GM12874 (cell line): ENCODE measurements at regions not wholly inside any gene's neighbourhood (a gene's known extent, or its start where the extent isn't known, plus 50 kb on each side); places are given as distances from the start of the nearest gene placed in this dataset.

ENCODE experiments used
- TF ChIP-seq, protein P1 (sequence below): IDR thresholded peaks from 2 replicates; pipeline ENCODE4 v1.5.1; 2011; ENCODE audit warnings: low read depth, mild to moderate bottlenecking, control low read depth, low read length, moderate library complexity; ENCODE audit not compliant: insufficient read depth

DNA sequence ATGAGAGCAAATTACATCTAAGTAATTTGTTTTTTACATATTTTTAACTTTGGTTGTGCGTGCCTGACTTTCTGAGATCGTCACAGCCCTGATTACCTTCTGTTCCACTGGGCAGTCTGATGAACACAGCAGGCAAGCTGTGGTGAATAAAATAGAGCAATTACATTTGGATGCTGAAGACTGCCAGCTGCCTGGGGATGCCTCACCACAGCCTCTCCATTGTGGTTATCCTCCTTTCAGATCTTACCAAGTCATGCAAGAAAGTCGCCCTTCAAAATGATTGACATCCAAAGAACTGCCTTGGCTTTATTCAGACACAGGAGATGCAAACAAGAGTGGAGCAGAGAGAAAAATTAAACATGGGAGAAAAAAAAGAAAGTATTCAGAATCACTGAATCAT lies 456.6 kb upstream of the TMPO start:
- TF ChIP-seq, protein P1, sequence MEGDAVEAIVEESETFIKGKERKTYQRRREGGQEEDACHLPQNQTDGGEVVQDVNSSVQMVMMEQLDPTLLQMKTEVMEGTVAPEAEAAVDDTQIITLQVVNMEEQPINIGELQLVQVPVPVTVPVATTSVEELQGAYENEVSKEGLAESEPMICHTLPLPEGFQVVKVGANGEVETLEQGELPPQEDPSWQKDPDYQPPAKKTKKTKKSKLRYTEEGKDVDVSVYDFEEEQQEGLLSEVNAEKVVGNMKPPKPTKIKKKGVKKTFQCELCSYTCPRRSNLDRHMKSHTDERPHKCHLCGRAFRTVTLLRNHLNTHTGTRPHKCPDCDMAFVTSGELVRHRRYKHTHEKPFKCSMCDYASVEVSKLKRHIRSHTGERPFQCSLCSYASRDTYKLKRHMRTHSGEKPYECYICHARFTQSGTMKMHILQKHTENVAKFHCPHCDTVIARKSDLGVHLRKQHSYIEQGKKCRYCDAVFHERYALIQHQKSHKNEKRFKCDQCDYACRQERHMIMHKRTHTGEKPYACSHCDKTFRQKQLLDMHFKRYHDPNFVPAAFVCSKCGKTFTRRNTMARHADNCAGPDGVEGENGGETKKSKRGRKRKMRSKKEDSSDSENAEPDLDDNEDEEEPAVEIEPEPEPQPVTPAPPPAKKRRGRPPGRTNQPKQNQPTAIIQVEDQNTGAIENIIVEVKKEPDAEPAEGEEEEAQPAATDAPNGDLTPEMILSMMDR = no peak

DNA sequence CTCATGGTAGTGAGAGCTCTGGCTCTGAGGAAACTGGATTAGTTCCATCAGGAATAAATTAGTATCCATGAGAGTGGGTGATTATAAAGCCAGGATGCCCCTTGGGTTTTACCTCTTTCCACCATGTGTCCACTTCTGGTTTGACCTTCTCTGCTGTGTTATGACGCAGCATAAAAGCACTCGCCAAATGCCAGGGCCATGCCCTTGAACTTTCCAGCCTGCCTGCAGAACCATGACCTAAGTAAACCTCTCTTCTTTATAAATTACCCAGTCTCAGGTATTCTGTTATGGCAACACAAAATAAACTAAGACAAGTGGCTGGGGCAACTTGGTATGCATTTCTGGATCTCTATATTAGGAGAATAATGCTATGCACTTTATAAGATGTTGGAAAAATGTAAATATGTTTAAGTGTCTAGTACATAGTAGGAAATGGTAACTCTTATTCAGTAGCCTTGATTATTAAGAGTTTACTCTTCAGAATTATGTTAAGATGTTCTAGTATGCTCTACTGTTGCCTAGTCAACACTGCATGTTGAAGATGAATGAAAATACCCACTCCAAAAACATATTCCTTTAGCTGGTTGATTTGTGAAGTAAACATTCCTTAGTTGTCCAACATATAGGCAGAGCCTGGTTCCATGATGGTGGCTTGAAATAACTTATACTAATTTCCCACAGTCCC lies 455.6 kb upstream of the TMPO start:
- TF ChIP-seq, protein P1 = no peak

GRCh38 chr12:98060411-98060810 lies 455.0 kb upstream of the TMPO start:
- TF ChIP-seq, protein P1 = no peak

DNA sequence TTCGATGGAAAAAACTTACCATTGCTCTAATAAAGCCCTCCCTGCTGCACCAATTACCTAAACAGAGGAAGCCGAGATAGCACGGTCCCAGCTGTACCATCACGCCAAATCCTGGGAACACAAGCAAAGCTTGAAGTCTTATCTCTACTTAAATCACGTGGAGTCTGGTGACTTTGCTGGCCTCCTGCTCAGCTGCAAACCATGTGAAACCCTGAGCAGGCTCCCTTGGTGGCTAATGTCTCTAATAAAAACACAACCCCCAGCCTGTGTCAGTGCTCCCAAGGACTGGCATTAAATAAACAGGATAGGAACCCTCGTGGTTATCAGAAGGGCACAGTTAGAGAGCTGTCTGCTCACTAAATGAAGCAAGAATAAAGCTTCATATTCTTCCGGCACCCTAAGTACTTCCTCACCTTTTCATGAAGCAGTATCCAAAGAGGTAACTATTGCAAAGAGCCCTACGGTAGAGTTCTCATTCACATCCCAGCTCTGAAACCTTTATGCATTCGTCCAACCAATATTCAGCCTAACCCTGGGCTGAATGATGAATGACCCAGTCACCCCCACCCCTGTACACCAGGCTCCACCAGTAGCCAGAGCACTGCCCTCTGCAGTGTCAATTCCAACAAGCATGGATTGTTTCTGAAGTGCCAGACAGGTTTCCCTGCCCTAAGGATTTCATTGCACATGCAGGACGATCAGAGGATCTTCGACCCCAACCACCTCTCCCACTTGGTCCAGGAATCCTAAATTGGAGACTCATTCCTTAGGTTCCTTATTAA lies 452.7 kb upstream of the TMPO start:
- TF ChIP-seq, protein P1 = no peak

DNA sequence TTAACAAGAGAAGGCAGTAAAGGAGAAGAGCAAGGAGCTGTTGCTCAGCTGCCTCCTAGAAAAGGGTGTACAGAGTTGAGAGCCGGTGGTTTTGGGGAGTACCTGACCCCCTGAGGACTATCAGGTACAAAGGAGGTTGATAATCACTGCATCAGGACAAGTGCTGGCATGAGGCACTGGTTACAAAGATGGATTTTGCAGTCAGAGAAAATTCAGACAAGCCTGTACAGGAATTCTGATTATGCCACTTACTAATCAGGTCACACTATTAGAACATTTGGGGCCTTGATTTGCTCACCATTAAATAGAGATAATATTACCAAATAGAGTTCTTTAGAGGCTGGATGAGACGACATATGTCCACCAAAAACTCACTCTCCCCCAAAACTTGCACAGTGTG lies 450.9 kb upstream of the TMPO start:
- TF ChIP-seq, protein P1 = no peak

DNA sequence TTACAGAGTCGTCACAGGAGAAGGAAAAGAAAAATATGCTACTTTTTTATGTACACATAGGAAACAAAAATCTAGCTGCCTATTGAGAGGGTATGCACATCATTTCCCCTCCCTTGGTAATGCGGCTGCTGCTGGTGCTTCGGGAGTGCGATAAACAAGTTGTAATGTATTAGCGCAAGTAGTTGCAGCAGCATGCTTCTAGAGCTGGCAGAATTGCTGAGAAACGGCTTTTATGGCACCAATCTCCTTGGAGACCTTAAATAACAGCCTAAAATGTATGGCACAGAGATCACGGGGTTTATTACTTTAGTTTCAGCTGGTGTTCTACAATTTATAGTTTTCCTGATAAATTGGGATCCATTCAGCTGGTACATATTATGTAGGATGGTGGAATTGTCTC lies 447.6 kb upstream of the TMPO start:
- TF ChIP-seq, protein P1 = no peak

DNA sequence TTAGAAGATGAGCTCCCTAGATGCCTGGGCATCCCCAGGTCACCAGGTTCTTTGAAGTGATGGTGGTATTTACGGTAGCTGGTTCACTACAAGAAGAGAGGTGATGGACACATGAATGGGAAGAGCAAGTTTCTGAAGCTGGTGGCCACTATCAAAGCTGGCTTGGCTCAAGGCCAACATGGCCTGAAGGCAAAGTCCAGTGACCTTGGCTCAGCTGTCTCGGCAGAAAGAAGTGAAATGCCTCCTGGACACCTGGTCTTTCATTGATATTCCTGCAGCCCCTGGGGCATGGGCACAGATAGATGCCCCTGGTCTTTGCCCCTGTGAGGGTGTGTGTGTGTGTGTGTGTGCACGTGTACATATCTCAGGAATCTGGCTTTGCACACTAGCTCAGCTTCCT lies 441.8 kb upstream of the TMPO start:
- TF ChIP-seq, protein P1 = no peak
